Brain pericyte (primary cell): ENCODE measurements at regions not wholly inside any gene's neighbourhood (a gene's known extent, or its start where the extent isn't known, plus 50 kb on each side); places are given as distances from the start of the nearest gene placed in this dataset.
"Not testable (repeated sequence)": the region's sequence is repeated elsewhere in the genome, so short reads cannot be mapped to it uniquely, and the experiment has no call there.

ENCODE experiments used
- DNase-seq: peaks from one replicate; pipeline ENCODE4 v3.0.0-alpha.2; 2012; ENCODE audit warnings: low read depth, low spot score

GRCh38 chr12:97713270-97713669 lies 250.7 kb downstream of the RMST start:
- no peak for DNase-seq

GRCh38 chr12:97714107-97714563 lies 251.5 kb downstream of the RMST start:
- DNase-seq = no peak

- DNase-seq = no peak
Observed at GRCh38 chr12:97716356-97716755, 253.8 kb downstream of the RMST start.

- DNase-seq = not testable (repeated sequence)
Observed at GRCh38 chr12:97723801-97724200, 261.2 kb downstream of the RMST start.

GRCh38 chr12:97745406-97746101 lies 282.9 kb downstream of the RMST start:
- no peak for DNase-seq

- no peak for DNase-seq
Observed at GRCh38 chr12:97748298-97748697, 285.7 kb downstream of the RMST start.

- no peak for DNase-seq
Observed at GRCh38 chr12:97751704-97752103, 289.1 kb downstream of the RMST start.

- no peak for DNase-seq
Observed at GRCh38 chr12:97752129-97752528, 289.5 kb downstream of the RMST start.

GRCh38 chr12:97753332-97753731 lies 290.7 kb downstream of the RMST start:
- no peak for DNase-seq

GRCh38 chr12:97754306-97754705 lies 291.7 kb downstream of the RMST start:
- DNase-seq = no peak

- DNase-seq = no peak
Observed at GRCh38 chr12:97756066-97756666, 293.6 kb downstream of the RMST start.

GRCh38 chr12:97756741-97757140 lies 294.1 kb downstream of the RMST start:
- DNase-seq = no peak

- DNase-seq = no peak
Observed at GRCh38 chr12:97757481-97758193, 295.0 kb downstream of the RMST start.

- DNase-seq = no peak
Observed at GRCh38 chr12:97758194-97758501, 295.5 kb downstream of the RMST start.

- no peak for DNase-seq
Observed at GRCh38 chr12:97758586-97758985, 296.0 kb downstream of the RMST start.

GRCh38 chr12:97760601-97761000 lies 298.0 kb downstream of the RMST start:
- DNase-seq = no peak

- DNase-seq = no peak
Observed at GRCh38 chr12:97763113-97763512, 300.5 kb downstream of the RMST start.

GRCh38 chr12:97764700-97765099 lies 302.1 kb downstream of the RMST start:
- DNase-seq = no peak

GRCh38 chr12:97767347-97767746 lies 304.7 kb downstream of the RMST start:
- no peak for DNase-seq

- no peak for DNase-seq
Observed at GRCh38 chr12:97778111-97778510, 315.5 kb downstream of the RMST start.

GRCh38 chr12:97781342-97781741 lies 318.7 kb downstream of the RMST start:
- no peak for DNase-seq

- no peak for DNase-seq
Observed at GRCh38 chr12:97784904-97785303, 322.3 kb downstream of the RMST start.

GRCh38 chr12:97790281-97790680 lies 327.7 kb downstream of the RMST start:
- DNase-seq = no peak
